DND-41 (cell line): ENCODE measurements at regions not wholly inside any gene's neighbourhood (a gene's known extent, or its start where the extent isn't known, plus 50 kb on each side); places are given as distances from the start of the nearest gene placed in this dataset.

Source experiments
- ATAC-seq: fragments of 200-7000 bp; cut with Tn5 transposase; 3 replicates; pipeline ENCODE4 v1.9.1; 2021; ENCODE audit warnings: low read depth; ENCODE audit not compliant: insufficient read depth
- DNase-seq: peaks from one replicate; pipeline ENCODE4 v3.0.0-alpha.2; 2020
- H2AFZ ChIP-seq: 2 replicates; pipeline ENCODE4 v1.6.0; 2012; ENCODE audit warnings: low read depth, low read length
- H3K27ac ChIP-seq: 2 replicates; pipeline ENCODE4 v1.5.1; 2012; ENCODE audit warnings: low read length, inconsistent platforms
- H3K27me3 ChIP-seq: fragments of 200-600 bp; sonication (generic); 2 replicates; pipeline ENCODE4 v1.6.0; 2012; ENCODE audit warnings: low read length, mild to moderate bottlenecking, inconsistent platforms; ENCODE audit not compliant: insufficient read depth, poor library complexity
- H3K36me3 ChIP-seq: 2 replicates; pipeline ENCODE4 v1.5.1; 2012; ENCODE audit warnings: low read length, inconsistent platforms; ENCODE audit not compliant: insufficient read depth
- H3K4me1 ChIP-seq: 2 replicates; pipeline ENCODE4 v1.5.1; 2012; ENCODE audit warnings: mild to moderate bottlenecking, low read length; ENCODE audit not compliant: insufficient read depth
- H3K4me2 ChIP-seq: 2 replicates; pipeline ENCODE4 v1.6.0; 2012; ENCODE audit warnings: mild to moderate bottlenecking, moderate library complexity, low read length, inconsistent platforms; ENCODE audit not compliant: insufficient read depth
- H3K4me3 ChIP-seq, 2 experiments: fragments of 200-600 bp in 1 of 2; shearing (Covaris generic) in 1 of 2; 2 replicates each; pipeline ENCODE4 v1.5.1; 2012 to 2016; ENCODE audit warnings: inconsistent platforms in 2 of 2, low read length in 2 of 2, mild to moderate bottlenecking in 2 of 2, low read depth in 1 of 2, moderate library complexity in 1 of 2
- H3K79me2 ChIP-seq: 2 replicates; pipeline ENCODE4 v1.6.0; 2012; ENCODE audit warnings: low read length, inconsistent platforms; ENCODE audit not compliant: insufficient read depth
- H3K9ac ChIP-seq: 2 replicates; pipeline ENCODE4 v1.6.0; 2012; ENCODE audit warnings: low read depth, mild to moderate bottlenecking, inconsistent platforms, low read length, moderate library complexity
- H3K9me3 ChIP-seq: 2 replicates; pipeline ENCODE4 v1.5.1; 2012; ENCODE audit warnings: low read length, moderate library complexity, mild to moderate bottlenecking, inconsistent platforms; ENCODE audit not compliant: insufficient read depth, severe bottlenecking
- H4K20me1 ChIP-seq: 2 replicates; pipeline ENCODE4 v1.6.0; 2012; ENCODE audit warnings: low read length; ENCODE audit not compliant: insufficient read depth
- EZH2 ChIP-seq: IDR thresholded peaks from 3 replicates; pipeline ENCODE4 v1.6.1; 2012; ENCODE audit warnings: borderline replicate concordance, low read depth, mild to moderate bottlenecking, moderate library complexity, low read length, inconsistent platforms; ENCODE audit not compliant: severe bottlenecking
- TF ChIP-seq, protein P1 (sequence below): IDR thresholded peaks from 2 replicates; pipeline ENCODE4 v1.5.1; 2012; ENCODE audit warnings: borderline replicate concordance, low read length, moderate library complexity, mild to moderate bottlenecking; ENCODE audit not compliant: poor library complexity, severe bottlenecking; ENCODE audit errors: extremely low read depth

DNA sequence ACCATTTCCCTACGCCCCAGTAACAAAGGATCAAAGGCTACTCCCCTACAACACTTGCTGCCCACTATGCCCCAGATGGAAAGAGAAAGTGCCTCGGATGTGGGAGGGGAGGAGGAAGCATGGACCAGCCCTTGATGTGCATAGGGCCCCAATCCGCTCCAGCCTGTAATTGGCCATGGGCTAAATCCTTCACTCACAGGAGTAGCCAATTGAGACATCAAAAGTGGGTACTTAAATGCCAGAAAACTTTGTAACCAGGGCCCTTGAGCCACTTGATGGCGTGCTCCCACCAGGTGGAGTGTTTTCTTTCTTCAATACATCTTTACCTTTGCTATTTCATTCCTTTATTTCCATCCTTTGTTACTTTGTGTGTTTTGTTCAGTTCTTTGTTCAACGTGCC, 500.5 kb upstream of the LRRN3 start:
- H3K9ac ChIP-seq = no peak overlapping the region
- no peak overlapping the region for H2AFZ ChIP-seq
- H3K4me3 ChIP-seq = no peak overlapping the region
- no peak for ATAC-seq
- no peaks in the 10 kb centered on the region for H3K36me3 ChIP-seq
- no peak overlapping the region for H3K27ac ChIP-seq
- H3K79me2 ChIP-seq = no peaks in the 10 kb centered on the region
- DNase-seq = no peak
- TF ChIP-seq EZH2 = no peak
- TF ChIP-seq, protein P1, sequence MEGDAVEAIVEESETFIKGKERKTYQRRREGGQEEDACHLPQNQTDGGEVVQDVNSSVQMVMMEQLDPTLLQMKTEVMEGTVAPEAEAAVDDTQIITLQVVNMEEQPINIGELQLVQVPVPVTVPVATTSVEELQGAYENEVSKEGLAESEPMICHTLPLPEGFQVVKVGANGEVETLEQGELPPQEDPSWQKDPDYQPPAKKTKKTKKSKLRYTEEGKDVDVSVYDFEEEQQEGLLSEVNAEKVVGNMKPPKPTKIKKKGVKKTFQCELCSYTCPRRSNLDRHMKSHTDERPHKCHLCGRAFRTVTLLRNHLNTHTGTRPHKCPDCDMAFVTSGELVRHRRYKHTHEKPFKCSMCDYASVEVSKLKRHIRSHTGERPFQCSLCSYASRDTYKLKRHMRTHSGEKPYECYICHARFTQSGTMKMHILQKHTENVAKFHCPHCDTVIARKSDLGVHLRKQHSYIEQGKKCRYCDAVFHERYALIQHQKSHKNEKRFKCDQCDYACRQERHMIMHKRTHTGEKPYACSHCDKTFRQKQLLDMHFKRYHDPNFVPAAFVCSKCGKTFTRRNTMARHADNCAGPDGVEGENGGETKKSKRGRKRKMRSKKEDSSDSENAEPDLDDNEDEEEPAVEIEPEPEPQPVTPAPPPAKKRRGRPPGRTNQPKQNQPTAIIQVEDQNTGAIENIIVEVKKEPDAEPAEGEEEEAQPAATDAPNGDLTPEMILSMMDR = peak; percentile 30
- H4K20me1 ChIP-seq = no peaks in the 10 kb centered on the region
- H3K4me2 ChIP-seq = no peak overlapping the region
- H3K4me1 ChIP-seq = no peaks in the 10 kb centered on the region
- H3K27me3 ChIP-seq = no peaks in the 10 kb centered on the region
- no peaks in the 10 kb centered on the region for H3K9me3 ChIP-seq

DNA sequence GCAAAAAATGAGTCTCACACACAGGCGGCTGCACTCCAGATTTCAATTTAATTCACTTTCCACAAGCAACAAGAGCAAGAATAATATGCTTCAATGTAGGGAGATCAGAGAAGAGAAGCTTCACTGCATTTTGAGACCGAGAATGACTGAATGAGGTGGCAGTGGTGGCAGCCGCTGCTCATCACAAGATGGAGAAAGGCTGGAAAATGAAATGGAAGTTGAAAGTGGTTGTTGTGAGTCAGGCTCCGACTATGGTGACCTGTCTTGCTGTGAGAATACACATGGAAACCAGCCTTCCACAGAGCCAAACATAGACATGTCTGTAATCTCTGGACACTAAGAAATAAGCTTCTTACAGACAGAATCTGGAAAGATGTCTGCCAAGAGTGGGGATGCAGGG, 499.6 kb upstream of the LRRN3 start:
- H3K27ac ChIP-seq = no peak overlapping the region
- H2AFZ ChIP-seq = peak overlapping the region; percentile 33; the same call in 1 of the 2 replicates
- H3K79me2 ChIP-seq = no peaks in the 10 kb centered on the region
- no peaks in the 10 kb centered on the region for H3K9me3 ChIP-seq
- TF ChIP-seq EZH2 = no peak
- TF ChIP-seq, protein P1 = no peak
- H4K20me1 ChIP-seq = no peaks in the 10 kb centered on the region
- H3K9ac ChIP-seq = no peak overlapping the region
- no peaks in the 10 kb centered on the region for H3K4me1 ChIP-seq
- H3K36me3 ChIP-seq = no peaks in the 10 kb centered on the region
- H3K4me2 ChIP-seq = no peak overlapping the region
- no peaks in the 10 kb centered on the region for H3K27me3 ChIP-seq
- no peak for ATAC-seq
- no peak overlapping the region for H3K4me3 ChIP-seq
- no peak for DNase-seq

DNA sequence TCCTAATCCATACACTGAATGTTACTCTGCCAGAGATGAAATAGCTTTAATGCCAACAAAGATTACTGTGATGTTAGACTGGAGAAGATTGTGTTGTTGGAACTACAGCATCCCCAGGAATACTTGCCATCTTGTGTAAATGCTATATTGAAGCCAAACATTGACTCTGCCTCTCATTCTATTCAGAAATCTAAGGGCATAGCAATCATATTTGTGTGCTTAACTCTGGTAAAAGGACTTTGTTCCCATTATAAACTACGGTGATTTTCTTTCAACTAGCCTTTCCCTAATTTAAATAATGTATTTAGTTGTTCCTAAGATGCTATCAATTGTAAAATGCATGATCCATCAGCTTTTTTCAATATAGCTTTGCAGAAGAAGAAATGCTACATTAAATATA, 498.4 kb upstream of the LRRN3 start:
- Histone ChIP-seq H3K36me3 (no peaks in the 10 kb centered on the region), H3K4me3 (no peak overlapping the region), H3K27me3 (no peaks in the 10 kb centered on the region), H2AFZ (no peak overlapping the region), H3K9ac (no peak overlapping the region), H3K79me2 (no peaks in the 10 kb centered on the region), H3K9me3 (no peaks in the 10 kb centered on the region), H3K4me2 (no peak overlapping the region), H3K4me1 (no peaks in the 10 kb centered on the region), H3K27ac (no peak overlapping the region), H4K20me1 (no peaks in the 10 kb centered on the region)
- TF ChIP-seq EZH2 = no peak
- TF ChIP-seq, protein P1 = no peak
- DNase-seq (no peak), ATAC-seq (no peak)

DNA sequence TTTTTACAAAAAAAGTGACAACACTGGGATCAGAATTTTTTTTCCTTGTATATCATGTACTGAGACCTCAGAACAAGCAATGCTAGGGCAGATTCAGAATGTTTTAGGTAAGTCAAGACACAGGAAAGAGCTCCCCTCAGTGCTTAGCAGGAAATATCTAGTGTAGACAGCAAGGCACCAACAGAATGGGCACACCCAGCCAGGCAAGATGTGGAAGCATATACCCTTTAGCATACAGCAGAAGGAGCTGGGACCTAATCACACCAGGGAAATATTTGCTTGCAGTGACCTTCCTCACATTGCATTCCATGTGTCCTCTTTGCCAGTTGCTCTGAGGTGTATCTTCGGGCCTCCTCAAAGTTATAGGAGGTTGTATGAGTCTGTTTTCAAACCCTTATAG, 497.6 kb upstream of the LRRN3 start:
- no peak for TF ChIP-seq EZH2
- TF ChIP-seq, protein P1 = no peak
- Histone ChIP-seq H3K27me3 (no peaks in the 10 kb centered on the region), H3K9me3 (no peaks in the 10 kb centered on the region), H3K36me3 (no peaks in the 10 kb centered on the region), H3K27ac (no peak overlapping the region), H4K20me1 (no peaks in the 10 kb centered on the region), H2AFZ (no peak overlapping the region), H3K4me1 (no peaks in the 10 kb centered on the region), H3K9ac (no peak overlapping the region), H3K4me2 (no peak overlapping the region), H3K79me2 (no peaks in the 10 kb centered on the region), H3K4me3 (no peak overlapping the region)
- DNase-seq (no peak), ATAC-seq (no peak)
